WERI-Rb-1 (cell line): ENCODE measurements at regions not wholly inside any gene's neighbourhood (a gene's known extent, or its start where the extent isn't known, plus 50 kb on each side); places are given as distances from the start of the nearest gene placed in this dataset.

ENCODE experiments used
- DNase-seq: peaks from one replicate; pipeline ENCODE4 v3.0.0-alpha.2; 2020
- H3K27ac ChIP-seq: fragments of 250-450 bp; sonication (Bioruptor Pico); 2 replicates; pipeline ENCODE4 v1.5.1; 2020; ENCODE audit warnings: mild to moderate bottlenecking, moderate library complexity
- H3K27me3 ChIP-seq: fragments of 250-450 bp; sonication (Bioruptor Pico); 2 replicates; pipeline ENCODE4 v1.5.1; 2021; ENCODE audit warnings: mild to moderate bottlenecking, low read depth, moderate library complexity; ENCODE audit not compliant: insufficient read depth, severe bottlenecking
- H3K36me3 ChIP-seq: fragments of 250-450 bp; sonication (Bioruptor Pico); 2 replicates; pipeline ENCODE4 v1.5.1; 2020; ENCODE audit warnings: mild to moderate bottlenecking, moderate library complexity
- H3K4me3 ChIP-seq: 2 replicates; pipeline ENCODE4 v1.5.1; 2011; ENCODE audit warnings: low read depth, mild to moderate bottlenecking, control low read depth, low read length
- H3K9me3 ChIP-seq: fragments of 250-450 bp; sonication (Bioruptor Pico); 2 replicates; pipeline ENCODE4 v1.5.1; 2021; ENCODE audit warnings: mild to moderate bottlenecking, moderate library complexity; ENCODE audit not compliant: severe bottlenecking
- TF ChIP-seq, protein P1 (sequence below): IDR thresholded peaks from 2 replicates; pipeline ENCODE4 v1.5.1; 2011; ENCODE audit warnings: low read depth, mild to moderate bottlenecking, control low read depth, inconsistent platforms, low read length

DNA sequence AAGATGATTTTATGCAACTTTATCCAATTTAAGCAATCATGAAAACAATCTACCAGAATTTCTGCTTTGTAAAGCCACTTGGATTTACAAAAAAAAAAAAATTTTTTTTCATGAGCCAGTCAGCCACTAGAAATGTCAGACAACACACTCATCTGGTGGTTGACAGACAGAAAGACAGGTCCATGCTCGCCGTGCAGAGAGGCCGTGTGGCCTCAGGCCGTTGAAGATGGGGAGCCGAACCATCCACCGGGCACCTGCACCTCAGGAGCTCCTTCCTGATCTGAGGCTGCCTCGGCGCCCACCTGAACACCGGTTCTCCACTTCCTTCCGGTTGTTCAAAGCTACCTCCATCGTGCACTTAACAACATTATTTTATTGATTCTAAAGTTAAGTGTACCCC, 138.0 kb upstream of the IRX4 start:
- Histone ChIP-seq H3K36me3 (no peaks in the 10 kb centered on the region), H3K27me3 (peaks cover 88% of the 10 kb centered on the region), H3K27ac (no peak overlapping the region), H3K9me3 (no peaks in the 10 kb centered on the region), H3K4me3 (no peak overlapping the region)
- no peak for DNase-seq
- TF ChIP-seq, protein P1, sequence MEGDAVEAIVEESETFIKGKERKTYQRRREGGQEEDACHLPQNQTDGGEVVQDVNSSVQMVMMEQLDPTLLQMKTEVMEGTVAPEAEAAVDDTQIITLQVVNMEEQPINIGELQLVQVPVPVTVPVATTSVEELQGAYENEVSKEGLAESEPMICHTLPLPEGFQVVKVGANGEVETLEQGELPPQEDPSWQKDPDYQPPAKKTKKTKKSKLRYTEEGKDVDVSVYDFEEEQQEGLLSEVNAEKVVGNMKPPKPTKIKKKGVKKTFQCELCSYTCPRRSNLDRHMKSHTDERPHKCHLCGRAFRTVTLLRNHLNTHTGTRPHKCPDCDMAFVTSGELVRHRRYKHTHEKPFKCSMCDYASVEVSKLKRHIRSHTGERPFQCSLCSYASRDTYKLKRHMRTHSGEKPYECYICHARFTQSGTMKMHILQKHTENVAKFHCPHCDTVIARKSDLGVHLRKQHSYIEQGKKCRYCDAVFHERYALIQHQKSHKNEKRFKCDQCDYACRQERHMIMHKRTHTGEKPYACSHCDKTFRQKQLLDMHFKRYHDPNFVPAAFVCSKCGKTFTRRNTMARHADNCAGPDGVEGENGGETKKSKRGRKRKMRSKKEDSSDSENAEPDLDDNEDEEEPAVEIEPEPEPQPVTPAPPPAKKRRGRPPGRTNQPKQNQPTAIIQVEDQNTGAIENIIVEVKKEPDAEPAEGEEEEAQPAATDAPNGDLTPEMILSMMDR = no peak

DNA sequence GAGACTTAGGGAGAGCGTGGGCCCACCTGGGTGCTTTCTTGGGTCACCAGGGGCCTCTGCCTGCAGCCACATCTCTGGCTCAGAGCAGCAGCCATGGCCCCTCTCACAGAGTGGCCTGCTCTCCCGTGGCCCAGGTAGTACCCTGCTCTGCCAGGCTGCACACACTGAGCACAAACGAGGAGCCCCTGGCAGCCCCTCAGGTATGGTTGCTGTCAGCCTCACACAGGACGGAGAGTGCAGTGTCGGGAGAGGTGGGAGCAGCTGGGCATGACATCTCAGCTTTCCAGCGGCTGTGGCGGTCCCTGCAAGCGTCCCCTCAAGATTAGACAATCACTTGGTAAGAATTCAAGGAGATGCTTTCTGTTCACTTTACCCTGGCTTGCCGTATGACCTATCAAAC, 137.0 kb upstream of the IRX4 start:
- H3K9me3 ChIP-seq = no peaks in the 10 kb centered on the region
- H3K27ac ChIP-seq = no peak overlapping the region
- DNase-seq = no peak
- H3K36me3 ChIP-seq = no peaks in the 10 kb centered on the region
- H3K4me3 ChIP-seq = no peak overlapping the region
- TF ChIP-seq, protein P1 = no peak
- H3K27me3 ChIP-seq = peaks cover 88% of the 10 kb centered on the region

DNA sequence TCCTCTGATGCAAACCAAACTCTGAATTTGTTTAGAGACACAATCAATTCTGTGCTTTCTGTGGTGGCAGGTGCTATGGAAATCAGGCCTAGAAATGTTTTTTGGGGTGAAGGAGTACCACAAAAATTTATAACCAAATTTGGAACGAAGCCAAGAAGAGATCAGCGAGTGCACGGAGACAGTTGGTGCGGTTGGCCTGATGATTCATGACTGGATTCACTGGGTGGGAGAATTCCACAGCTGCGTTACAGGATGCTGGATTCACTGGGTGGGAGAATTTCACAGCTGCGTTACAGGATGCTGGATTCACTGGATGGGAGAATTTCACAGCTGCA, 135.6 kb upstream of the IRX4 start:
- TF ChIP-seq, protein P1 = no peak
- no peak for DNase-seq

DNA sequence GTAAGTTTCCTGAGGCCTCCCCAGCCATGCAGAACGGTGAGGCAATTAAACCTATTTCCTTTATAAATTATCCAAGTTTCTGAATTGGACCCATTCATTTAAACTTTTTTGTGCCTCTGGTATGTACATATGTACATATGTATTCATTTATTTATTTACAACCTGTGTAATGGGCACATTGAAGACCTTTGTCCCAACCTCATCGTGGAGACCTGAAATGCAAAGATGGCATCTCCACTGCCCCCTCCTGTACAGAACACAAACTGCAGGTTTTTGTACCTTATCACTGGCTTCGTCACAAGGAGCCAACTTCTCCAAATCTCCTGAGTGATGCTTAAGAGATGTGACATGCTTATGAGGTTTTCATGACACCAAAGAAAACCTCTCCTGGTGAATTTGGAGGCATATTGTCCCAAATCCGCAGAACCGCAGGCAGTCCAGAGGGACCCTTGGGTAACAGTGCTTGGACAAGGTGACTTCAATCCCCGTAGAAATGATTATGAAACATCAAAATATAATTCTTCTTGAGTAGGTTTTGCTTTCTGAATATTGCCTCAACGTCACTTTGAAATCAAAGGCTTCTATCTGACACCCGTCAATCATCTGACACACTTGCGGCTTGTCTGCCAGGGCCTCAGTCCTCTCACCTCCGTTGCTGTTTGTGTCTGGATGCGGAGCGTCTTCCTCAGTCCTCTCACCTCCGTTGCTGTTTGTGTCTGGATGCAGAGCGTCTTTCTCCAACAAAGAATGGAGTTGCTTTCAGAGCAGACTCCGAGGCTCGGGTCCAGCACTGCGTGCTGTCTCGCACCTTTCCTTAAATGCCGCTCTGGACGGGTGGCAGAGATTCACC, 135.0 kb upstream of the IRX4 start:
- H3K9me3 ChIP-seq = no peaks in the 10 kb centered on the region
- H3K36me3 ChIP-seq = no peaks in the 10 kb centered on the region
- TF ChIP-seq, protein P1 = peak; percentile 79
- peaks cover 93% of the 10 kb centered on the region for H3K27me3 ChIP-seq
- DNase-seq = peak; percentile 33
- H3K4me3 ChIP-seq = no peak overlapping the region
- H3K27ac ChIP-seq = no peak overlapping the region

More for the DNA sequence above, 135.6 kb upstream of the IRX4 start:
- no peak overlapping the region for H3K4me3 ChIP-seq
- no peaks in the 10 kb centered on the region for H3K9me3 ChIP-seq
- no peak overlapping the region for H3K27ac ChIP-seq
- H3K27me3 ChIP-seq = peaks cover 93% of the 10 kb centered on the region
- no peaks in the 10 kb centered on the region for H3K36me3 ChIP-seq

DNA sequence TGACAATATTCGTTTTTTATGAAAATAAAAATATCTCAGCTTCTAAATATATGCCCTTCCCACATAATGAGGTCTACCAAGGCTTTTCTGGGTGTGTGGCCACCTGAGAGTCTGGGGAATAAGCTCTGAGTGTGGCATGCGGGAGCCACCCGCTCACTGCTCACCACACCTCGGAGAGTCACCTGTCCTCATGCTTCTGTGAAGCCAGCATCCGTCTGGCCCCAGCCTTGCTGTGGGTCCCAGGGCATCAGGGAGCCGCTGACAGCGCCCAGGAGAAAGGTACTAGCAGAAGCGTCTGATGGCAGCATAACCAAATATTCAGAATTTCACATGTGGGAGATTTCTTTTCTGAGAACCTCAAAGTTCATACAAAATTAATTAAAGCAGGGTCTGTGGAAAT, 133.2 kb upstream of the IRX4 start:
- no peak overlapping the region for H3K4me3 ChIP-seq
- no peak for DNase-seq
- H3K27me3 ChIP-seq = peaks cover 93% of the 10 kb centered on the region

More for the DNA sequence above, 133.2 kb upstream of the IRX4 start:
- H3K9me3 ChIP-seq = no peaks in the 10 kb centered on the region
- H3K27ac ChIP-seq = no peak overlapping the region
- TF ChIP-seq, protein P1 = no peak
- no peaks in the 10 kb centered on the region for H3K36me3 ChIP-seq
